GM12878 (cell line): ENCODE measurements at regions not wholly inside any gene's neighbourhood (a gene's known extent, or its start where the extent isn't known, plus 50 kb on each side); places are given as distances from the start of the nearest gene placed in this dataset.

Experiments
- ATF7 ChIP-seq: fragments of 450-650 bp; IDR thresholded peaks from 2 replicates; pipeline ENCODE4 v1.6.1; 2016; ENCODE audit warnings: low read depth, mild to moderate bottlenecking
- BCL11A ChIP-seq: IDR thresholded peaks from 2 replicates; pipeline ENCODE4 v1.6.1; 2011; ENCODE audit warnings: low read depth, low read length
- CBX3 ChIP-seq: fragments of 200-600 bp; sonication (generic); IDR thresholded peaks from 2 replicates; pipeline ENCODE4 v1.6.1; 2016; ENCODE audit warnings: low read depth, borderline replicate concordance
- CBX5 ChIP-seq: sonication (generic); IDR thresholded peaks from 2 replicates; pipeline ENCODE4 v1.6.1; 2016; ENCODE audit warnings: low read depth, moderate library complexity, mild to moderate bottlenecking, inconsistent platforms
- ESRRA ChIP-seq: IDR thresholded peaks from 2 replicates; pipeline ENCODE4 v1.6.1; 2012; ENCODE audit warnings: mild to moderate bottlenecking, low read length, improper control_type of control experiment
- RFX5 ChIP-seq: IDR thresholded peaks from 2 replicates; pipeline ENCODE4 v1.6.1; 2011; ENCODE audit warnings: low read depth, low read length, improper control_type of control experiment
- SP1 ChIP-seq: IDR thresholded peaks from one replicate; pipeline ENCODE4 v1.6.1; 2011; ENCODE audit warnings: low read depth, low read length
- TAF1 ChIP-seq: IDR thresholded peaks from 2 replicates; pipeline ENCODE4 v1.6.1; 2011; ENCODE audit warnings: mild to moderate bottlenecking, low read depth, low read length, borderline replicate concordance
- TCF12 ChIP-seq: IDR thresholded peaks from 2 replicates; pipeline ENCODE4 v1.6.1; 2011; ENCODE audit warnings: low read depth, mild to moderate bottlenecking, low read length
- ZNF274 ChIP-seq: IDR thresholded peaks from one replicate; pipeline ENCODE4 v1.8.0; 2011; ENCODE audit not compliant: insufficient read length, insufficient read depth
- ZNF622 ChIP-seq: fragments of 450-650 bp; IDR thresholded peaks from 2 replicates; pipeline ENCODE4 v1.6.1; 2017; ENCODE audit warnings: mild to moderate bottlenecking, inconsistent platforms
- TF ChIP-seq, protein P1 (sequence below): fragments of 450-650 bp; IDR thresholded peaks from 2 replicates; pipeline ENCODE4 v1.6.1; 2016; ENCODE audit warnings: mild to moderate bottlenecking, moderate library complexity, borderline replicate concordance
- TF ChIP-seq, protein P2 (sequence below): fragments of 450-650 bp; IDR thresholded peaks from 2 replicates; pipeline ENCODE4 v1.6.1; 2017; ENCODE audit warnings: antibody characterized with exemption, mild to moderate bottlenecking, moderate library complexity
- TF ChIP-seq, protein P3 (sequence below): IDR thresholded peaks from 2 replicates; pipeline ENCODE4 v1.6.1; 2011; ENCODE audit warnings: low read depth, low read length, improper control_type of control experiment, borderline replicate concordance
- TF ChIP-seq, protein P4 (sequence below): IDR thresholded peaks from 2 replicates; pipeline ENCODE4 v1.6.1; 2011; ENCODE audit warnings: borderline replicate concordance, low read depth, mild to moderate bottlenecking, moderate library complexity, mixed read lengths, low read length; ENCODE audit not compliant: insufficient read depth; ENCODE audit errors: extremely low read length
- TF ChIP-seq, protein P5 (sequence below): fragments of 150-350 bp; IDR thresholded peaks from 2 replicates; pipeline ENCODE4 v1.6.1; 2016; ENCODE audit warnings: low read depth, low read length
- TF ChIP-seq, protein P6 (sequence below): IDR thresholded peaks from 2 replicates; pipeline ENCODE4 v1.6.1; 2012; ENCODE audit warnings: low read depth, low read length, improper control_type of control experiment

DNA sequence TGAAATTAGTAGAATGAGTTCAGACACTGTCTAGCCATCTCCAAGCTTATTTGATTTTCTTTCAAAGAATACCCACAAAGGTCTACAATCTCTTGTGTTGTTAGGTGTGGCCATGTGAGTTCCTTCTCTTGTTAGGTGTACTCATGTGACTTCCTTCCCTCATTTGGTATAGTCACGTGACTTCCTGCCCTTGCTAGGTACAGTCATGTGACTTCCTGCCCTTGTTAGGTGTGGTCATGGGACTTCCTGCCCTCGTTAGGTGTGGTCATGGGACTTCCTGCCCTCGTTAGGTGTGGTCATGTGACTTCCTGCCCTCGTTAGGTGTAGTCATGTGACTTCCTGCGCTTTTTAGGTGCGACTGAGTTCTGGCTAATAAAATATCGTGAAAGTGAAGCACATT is 179.6 kb downstream of the TMX1 start (continued):
- TF ChIP-seq, protein P1, sequence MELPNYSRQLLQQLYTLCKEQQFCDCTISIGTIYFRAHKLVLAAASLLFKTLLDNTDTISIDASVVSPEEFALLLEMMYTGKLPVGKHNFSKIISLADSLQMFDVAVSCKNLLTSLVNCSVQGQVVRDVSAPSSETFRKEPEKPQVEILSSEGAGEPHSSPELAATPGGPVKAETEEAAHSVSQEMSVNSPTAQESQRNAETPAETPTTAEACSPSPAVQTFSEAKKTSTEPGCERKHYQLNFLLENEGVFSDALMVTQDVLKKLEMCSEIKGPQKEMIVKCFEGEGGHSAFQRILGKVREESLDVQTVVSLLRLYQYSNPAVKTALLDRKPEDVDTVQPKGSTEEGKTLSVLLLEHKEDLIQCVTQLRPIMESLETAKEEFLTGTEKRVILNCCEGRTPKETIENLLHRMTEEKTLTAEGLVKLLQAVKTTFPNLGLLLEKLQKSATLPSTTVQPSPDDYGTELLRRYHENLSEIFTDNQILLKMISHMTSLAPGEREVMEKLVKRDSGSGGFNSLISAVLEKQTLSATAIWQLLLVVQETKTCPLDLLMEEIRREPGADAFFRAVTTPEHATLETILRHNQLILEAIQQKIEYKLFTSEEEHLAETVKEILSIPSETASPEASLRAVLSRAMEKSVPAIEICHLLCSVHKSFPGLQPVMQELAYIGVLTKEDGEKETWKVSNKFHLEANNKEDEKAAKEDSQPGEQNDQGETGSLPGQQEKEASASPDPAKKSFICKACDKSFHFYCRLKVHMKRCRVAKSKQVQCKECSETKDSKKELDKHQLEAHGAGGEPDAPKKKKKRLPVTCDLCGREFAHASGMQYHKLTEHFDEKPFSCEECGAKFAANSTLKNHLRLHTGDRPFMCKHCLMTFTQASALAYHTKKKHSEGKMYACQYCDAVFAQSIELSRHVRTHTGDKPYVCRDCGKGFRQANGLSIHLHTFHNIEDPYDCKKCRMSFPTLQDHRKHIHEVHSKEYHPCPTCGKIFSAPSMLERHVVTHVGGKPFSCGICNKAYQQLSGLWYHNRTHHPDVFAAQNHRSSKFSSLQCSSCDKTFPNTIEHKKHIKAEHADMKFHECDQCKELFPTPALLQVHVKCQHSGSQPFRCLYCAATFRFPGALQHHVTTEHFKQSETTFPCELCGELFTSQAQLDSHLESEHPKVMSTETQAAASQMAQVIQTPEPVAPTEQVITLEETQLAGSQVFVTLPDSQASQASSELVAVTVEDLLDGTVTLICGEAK: peak; percentile 57; the same call in 1 of the 2 replicates
- TF ChIP-seq, protein P2, sequence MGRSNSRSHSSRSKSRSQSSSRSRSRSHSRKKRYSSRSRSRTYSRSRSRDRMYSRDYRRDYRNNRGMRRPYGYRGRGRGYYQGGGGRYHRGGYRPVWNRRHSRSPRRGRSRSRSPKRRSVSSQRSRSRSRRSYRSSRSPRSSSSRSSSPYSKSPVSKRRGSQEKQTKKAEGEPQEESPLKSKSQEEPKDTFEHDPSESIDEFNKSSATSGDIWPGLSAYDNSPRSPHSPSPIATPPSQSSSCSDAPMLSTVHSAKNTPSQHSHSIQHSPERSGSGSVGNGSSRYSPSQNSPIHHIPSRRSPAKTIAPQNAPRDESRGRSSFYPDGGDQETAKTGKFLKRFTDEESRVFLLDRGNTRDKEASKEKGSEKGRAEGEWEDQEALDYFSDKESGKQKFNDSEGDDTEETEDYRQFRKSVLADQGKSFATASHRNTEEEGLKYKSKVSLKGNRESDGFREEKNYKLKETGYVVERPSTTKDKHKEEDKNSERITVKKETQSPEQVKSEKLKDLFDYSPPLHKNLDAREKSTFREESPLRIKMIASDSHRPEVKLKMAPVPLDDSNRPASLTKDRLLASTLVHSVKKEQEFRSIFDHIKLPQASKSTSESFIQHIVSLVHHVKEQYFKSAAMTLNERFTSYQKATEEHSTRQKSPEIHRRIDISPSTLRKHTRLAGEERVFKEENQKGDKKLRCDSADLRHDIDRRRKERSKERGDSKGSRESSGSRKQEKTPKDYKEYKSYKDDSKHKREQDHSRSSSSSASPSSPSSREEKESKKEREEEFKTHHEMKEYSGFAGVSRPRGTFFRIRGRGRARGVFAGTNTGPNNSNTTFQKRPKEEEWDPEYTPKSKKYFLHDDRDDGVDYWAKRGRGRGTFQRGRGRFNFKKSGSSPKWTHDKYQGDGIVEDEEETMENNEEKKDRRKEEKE: no peak
- TF ChIP-seq, protein P3, sequence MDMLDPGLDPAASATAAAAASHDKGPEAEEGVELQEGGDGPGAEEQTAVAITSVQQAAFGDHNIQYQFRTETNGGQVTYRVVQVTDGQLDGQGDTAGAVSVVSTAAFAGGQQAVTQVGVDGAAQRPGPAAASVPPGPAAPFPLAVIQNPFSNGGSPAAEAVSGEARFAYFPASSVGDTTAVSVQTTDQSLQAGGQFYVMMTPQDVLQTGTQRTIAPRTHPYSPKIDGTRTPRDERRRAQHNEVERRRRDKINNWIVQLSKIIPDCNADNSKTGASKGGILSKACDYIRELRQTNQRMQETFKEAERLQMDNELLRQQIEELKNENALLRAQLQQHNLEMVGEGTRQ: peak; percentile 52; the same call in 1 of the 2 replicates
- TF ChIP-seq SP1 (no peak), ESRRA (no peak), ZNF622 (no peak), TAF1 (no peak), ZNF274 (no peak), RFX5 (no peak), CBX3 (no peak), TCF12 (no peak), CBX5 (no peak), ATF7 (no peak), BCL11A (no peak)
- TF ChIP-seq, protein P4, sequence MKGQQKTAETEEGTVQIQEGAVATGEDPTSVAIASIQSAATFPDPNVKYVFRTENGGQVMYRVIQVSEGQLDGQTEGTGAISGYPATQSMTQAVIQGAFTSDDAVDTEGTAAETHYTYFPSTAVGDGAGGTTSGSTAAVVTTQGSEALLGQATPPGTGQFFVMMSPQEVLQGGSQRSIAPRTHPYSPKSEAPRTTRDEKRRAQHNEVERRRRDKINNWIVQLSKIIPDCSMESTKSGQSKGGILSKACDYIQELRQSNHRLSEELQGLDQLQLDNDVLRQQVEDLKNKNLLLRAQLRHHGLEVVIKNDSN: peak; percentile 30
- TF ChIP-seq, protein P5, sequence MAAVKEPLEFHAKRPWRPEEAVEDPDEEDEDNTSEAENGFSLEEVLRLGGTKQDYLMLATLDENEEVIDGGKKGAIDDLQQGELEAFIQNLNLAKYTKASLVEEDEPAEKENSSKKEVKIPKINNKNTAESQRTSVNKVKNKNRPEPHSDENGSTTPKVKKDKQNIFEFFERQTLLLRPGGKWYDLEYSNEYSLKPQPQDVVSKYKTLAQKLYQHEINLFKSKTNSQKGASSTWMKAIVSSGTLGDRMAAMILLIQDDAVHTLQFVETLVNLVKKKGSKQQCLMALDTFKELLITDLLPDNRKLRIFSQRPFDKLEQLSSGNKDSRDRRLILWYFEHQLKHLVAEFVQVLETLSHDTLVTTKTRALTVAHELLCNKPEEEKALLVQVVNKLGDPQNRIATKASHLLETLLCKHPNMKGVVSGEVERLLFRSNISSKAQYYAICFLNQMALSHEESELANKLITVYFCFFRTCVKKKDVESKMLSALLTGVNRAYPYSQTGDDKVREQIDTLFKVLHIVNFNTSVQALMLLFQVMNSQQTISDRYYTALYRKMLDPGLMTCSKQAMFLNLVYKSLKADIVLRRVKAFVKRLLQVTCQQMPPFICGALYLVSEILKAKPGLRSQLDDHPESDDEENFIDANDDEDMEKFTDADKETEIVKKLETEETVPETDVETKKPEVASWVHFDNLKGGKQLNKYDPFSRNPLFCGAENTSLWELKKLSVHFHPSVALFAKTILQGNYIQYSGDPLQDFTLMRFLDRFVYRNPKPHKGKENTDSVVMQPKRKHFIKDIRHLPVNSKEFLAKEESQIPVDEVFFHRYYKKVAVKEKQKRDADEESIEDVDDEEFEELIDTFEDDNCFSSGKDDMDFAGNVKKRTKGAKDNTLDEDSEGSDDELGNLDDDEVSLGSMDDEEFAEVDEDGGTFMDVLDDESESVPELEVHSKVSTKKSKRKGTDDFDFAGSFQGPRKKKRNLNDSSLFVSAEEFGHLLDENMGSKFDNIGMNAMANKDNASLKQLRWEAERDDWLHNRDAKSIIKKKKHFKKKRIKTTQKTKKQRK: no peak
- TF ChIP-seq, protein P6, sequence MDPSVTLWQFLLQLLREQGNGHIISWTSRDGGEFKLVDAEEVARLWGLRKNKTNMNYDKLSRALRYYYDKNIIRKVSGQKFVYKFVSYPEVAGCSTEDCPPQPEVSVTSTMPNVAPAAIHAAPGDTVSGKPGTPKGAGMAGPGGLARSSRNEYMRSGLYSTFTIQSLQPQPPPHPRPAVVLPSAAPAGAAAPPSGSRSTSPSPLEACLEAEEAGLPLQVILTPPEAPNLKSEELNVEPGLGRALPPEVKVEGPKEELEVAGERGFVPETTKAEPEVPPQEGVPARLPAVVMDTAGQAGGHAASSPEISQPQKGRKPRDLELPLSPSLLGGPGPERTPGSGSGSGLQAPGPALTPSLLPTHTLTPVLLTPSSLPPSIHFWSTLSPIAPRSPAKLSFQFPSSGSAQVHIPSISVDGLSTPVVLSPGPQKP: no peak
